ENCODE measurements at regions not wholly inside any gene's neighbourhood (a gene's known extent, or its start where the extent isn't known, plus 50 kb on each side); places are given as distances from the start of the nearest gene placed in this dataset.
"Not testable (repeated sequence)": the region's sequence is repeated elsewhere in the genome, so short reads cannot be mapped to it uniquely, and the experiment has no call there.

DNA sequence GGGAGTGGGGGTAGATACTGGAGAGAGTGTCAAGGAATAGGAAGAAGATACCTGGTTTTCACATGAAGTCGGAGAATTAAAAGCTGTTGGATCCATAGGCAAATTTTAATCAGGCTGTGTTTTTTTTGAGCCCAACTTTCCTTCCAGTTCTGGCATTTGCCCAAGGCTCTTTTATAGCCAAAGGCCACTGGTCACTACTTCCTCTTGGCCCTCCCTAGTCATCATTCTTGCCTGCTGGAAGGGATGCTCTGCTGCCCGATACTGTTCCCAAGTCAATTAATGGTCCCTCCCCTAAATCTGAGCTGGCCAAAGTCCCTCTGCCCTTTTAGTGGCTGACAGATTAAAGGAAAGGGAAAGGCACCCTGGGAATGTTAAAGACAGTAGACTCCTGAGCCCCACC is 102.8 kb upstream of the ZNF648 start:
- Mint-ChIP-seq H3K27ac (no peak overlapping the region), H3K9me3 (peaks cover 11% of the 10 kb centered on the region), H3K27me3 (ENCODE audit: low read depth) (no peaks in the 10 kb centered on the region), H3K4me3 (no peak overlapping the region), H3K36me3 (ENCODE audit: low read depth) (no peaks in the 10 kb centered on the region), H3K4me1 (peaks cover 18% of the 10 kb centered on the region)
- TF ChIP-seq, protein P1, sequence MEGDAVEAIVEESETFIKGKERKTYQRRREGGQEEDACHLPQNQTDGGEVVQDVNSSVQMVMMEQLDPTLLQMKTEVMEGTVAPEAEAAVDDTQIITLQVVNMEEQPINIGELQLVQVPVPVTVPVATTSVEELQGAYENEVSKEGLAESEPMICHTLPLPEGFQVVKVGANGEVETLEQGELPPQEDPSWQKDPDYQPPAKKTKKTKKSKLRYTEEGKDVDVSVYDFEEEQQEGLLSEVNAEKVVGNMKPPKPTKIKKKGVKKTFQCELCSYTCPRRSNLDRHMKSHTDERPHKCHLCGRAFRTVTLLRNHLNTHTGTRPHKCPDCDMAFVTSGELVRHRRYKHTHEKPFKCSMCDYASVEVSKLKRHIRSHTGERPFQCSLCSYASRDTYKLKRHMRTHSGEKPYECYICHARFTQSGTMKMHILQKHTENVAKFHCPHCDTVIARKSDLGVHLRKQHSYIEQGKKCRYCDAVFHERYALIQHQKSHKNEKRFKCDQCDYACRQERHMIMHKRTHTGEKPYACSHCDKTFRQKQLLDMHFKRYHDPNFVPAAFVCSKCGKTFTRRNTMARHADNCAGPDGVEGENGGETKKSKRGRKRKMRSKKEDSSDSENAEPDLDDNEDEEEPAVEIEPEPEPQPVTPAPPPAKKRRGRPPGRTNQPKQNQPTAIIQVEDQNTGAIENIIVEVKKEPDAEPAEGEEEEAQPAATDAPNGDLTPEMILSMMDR (IDR thresholded peaks at IDR 0.05; ENCODE audit: unreplicated experiment in 3 of 3), result no peak

GRCh38 chr1:182163821-182164223 is 102.3 kb upstream of the ZNF648 start:
- H3K36me3 Mint-ChIP-seq (ENCODE audit: low read depth), result no peaks in the 10 kb centered on the region
- peak overlapping the region in 1 of 3 experiments; percentile 63 for H3K27ac Mint-ChIP-seq
- H3K27me3 Mint-ChIP-seq (ENCODE audit: low read depth), result no peaks in the 10 kb centered on the region
- H3K4me3 Mint-ChIP-seq, result no peak overlapping the region
- peaks cover 12% of the 10 kb centered on the region for H3K9me3 Mint-ChIP-seq
- H3K4me1 Mint-ChIP-seq, result peaks cover 18% of the 10 kb centered on the region
- TF ChIP-seq, protein P1 (IDR thresholded peaks at IDR 0.05; ENCODE audit: unreplicated experiment in 3 of 3), result no peak

DNA sequence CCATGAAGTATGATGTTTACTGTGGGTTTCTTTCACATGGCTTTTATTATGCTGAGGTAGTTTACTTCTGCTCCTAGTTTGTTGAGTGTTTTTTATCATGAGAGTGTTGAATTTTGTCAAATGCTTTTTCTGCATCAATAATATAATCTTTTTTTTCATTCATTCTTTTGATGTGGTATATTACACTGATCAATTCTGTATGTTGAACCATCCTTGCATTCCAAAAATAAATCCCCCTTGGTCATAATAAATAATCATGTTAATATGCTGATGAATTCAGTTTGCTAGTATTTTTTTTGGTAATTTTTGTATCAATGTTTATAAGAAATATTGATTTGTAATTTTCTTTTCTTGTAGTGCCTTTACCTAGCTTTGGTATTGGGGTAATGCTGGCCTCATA is 97.9 kb upstream of the ZNF648 start:
- Mint-ChIP-seq H3K27ac (no peak overlapping the region), H3K36me3 (ENCODE audit: low read depth) (no peaks in the 10 kb centered on the region), H3K9me3 (peaks cover 19% of the 10 kb centered on the region), H3K27me3 (ENCODE audit: low read depth) (no peaks in the 10 kb centered on the region), H3K4me1 (peaks cover 16% of the 10 kb centered on the region), H3K4me3 (no peak overlapping the region)
- TF ChIP-seq, protein P1 (IDR thresholded peaks at IDR 0.05; ENCODE audit: unreplicated experiment in 3 of 3), result no peak

DNA sequence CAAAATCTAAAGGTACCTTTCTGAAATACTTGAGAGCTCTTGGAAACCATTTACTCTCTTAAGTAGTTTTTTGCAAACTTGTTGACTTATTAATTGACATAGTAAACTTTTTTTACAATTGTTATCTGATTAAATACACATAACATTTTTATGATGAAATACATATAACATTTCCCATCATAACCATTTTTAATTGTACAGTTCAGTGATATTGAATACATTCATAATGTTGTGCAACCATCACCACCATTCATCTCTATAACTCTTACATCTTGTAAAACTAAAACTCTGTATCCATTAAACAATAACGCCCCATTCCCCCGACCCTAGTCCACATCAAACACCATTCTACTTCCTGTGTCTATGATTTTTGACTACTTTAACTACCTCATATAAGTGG is 95.7 kb upstream of the ZNF648 start:
- no peaks in the 10 kb centered on the region for H3K36me3 Mint-ChIP-seq (ENCODE audit: low read depth)
- peaks cover 4% of the 10 kb centered on the region for H3K27me3 Mint-ChIP-seq (ENCODE audit: low read depth)
- no peaks in the 10 kb centered on the region for H3K4me1 Mint-ChIP-seq

DNA sequence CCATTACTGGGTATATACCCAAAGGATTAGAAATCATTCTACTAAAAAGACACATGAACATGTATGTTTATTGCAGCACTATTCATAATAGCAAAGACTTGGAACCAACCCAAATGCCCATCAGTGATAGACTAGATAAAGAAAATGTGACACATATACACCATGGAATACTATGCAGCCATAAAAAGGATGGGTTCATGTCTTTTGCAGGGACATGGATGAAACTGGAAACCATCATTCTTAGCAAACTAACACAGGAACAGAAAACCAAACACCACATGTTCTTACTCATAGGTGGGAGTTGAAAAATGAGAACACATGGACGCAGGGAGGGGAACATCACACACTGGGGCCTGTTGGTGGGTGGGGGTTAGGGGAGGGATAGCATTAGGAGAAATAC is 92.9 kb upstream of the ZNF648 start:
- not testable (repeated sequence) for H3K4me1 Mint-ChIP-seq, H3K27ac Mint-ChIP-seq, H3K9me3 Mint-ChIP-seq

More for the DNA sequence above, 95.7 kb upstream of the ZNF648 start:
- H3K4me3 Mint-ChIP-seq, result no peak overlapping the region
- TF ChIP-seq, protein P1 (IDR thresholded peaks at IDR 0.05; ENCODE audit: unreplicated experiment in 3 of 3), result no peak
- H3K9me3 Mint-ChIP-seq, result peaks cover 19% of the 10 kb centered on the region
- H3K27ac Mint-ChIP-seq, result no peak overlapping the region

GRCh38 chr1:182149411-182149965 is 88.0 kb upstream of the ZNF648 start:
- H3K4me3 Mint-ChIP-seq, result no peak overlapping the region

More for the DNA sequence above, 92.9 kb upstream of the ZNF648 start:
- H3K27me3 Mint-ChIP-seq (ENCODE audit: low read depth); H3K36me3 Mint-ChIP-seq (ENCODE audit: low read depth); H3K4me3 Mint-ChIP-seq: not testable (repeated sequence)

More at GRCh38 chr1:182149411-182149965, 88.0 kb upstream of the ZNF648 start:
- H3K4me1 Mint-ChIP-seq, result peaks cover 16% of the 10 kb centered on the region
- no peaks in the 10 kb centered on the region for H3K36me3 Mint-ChIP-seq (ENCODE audit: low read depth)
- peak overlapping the region in 1 of 3 experiments; percentile 36 for H3K27ac Mint-ChIP-seq
- no peaks in the 10 kb centered on the region for H3K9me3 Mint-ChIP-seq
- H3K27me3 Mint-ChIP-seq (ENCODE audit: low read depth), result peaks cover 5% of the 10 kb centered on the region
- TF ChIP-seq, protein P1 (IDR thresholded peaks at IDR 0.05; ENCODE audit: unreplicated experiment in 3 of 3), result no peak
